Activated CD4-positive, alpha-beta T cell treated with anti-CD3 and anti-CD28 coated beads for 36 hours (primary cell): ENCODE measurements at regions not wholly inside any gene's neighbourhood (a gene's known extent, or its start where the extent isn't known, plus 50 kb on each side); places are given as distances from the start of the nearest gene placed in this dataset.

Experiments
- ATAC-seq: fragments of 200-7000 bp; cut with Tn5 transposase; one replicate; pipeline ENCODE4 v1.10.0; 2021; ENCODE audit warnings: mild to moderate bottlenecking, moderate library complexity
- CTCF ChIA-PET: fragments of 350-600 bp; sonication (Branson Sonifier 250); formaldehyde crosslinking; loops from one replicate; lab custom pipeline; 2021; ENCODE audit warnings: antibody characterized with exemption; lab: Charles Lee
- POLR2A ChIA-PET: fragments of 350-600 bp; sonication (Branson Sonifier 250); formaldehyde crosslinking; loops from one replicate; lab custom pipeline; 2021; ENCODE audit warnings: antibody characterized with exemption, inconsistent platforms; lab: Charles Lee
- DNase-seq: peaks from one replicate; pipeline ENCODE4 v3.0.0-alpha.2; 2020
- H3K27ac Mint-ChIP-seq: one replicate; pipeline ENCODE4 v1.8.0; 2021; ENCODE audit warnings: mixed read lengths
- H3K27me3 Mint-ChIP-seq: one replicate; pipeline ENCODE4 v1.8.0; 2021; ENCODE audit warnings: mixed read lengths
- H3K36me3 Mint-ChIP-seq: one replicate; pipeline ENCODE4 v1.8.0; 2021; ENCODE audit warnings: low read depth, mixed read lengths
- H3K4me1 Mint-ChIP-seq: one replicate; pipeline ENCODE4 v1.8.0; 2021; ENCODE audit warnings: mixed read lengths
- H3K4me3 Mint-ChIP-seq: one replicate; pipeline ENCODE4 v1.8.0; 2021; ENCODE audit warnings: mild to moderate bottlenecking, moderate library complexity, mixed read lengths
- H3K9me3 Mint-ChIP-seq: one replicate; pipeline ENCODE4 v1.8.0; 2021; ENCODE audit warnings: low read depth, mixed read lengths
- intact Hi-C, 2 experiments: fragments of 100-400 bp; cut with DNase I in 1 of 2; cut with micrococcal nuclease in 1 of 2; formaldehyde crosslinking; loops; one replicate each; pipeline versions ENCODE4 v1.14.2 to v1.15.1; 2022 to 2024; cut with DNase I, micrococcal nuclease

DNA sequence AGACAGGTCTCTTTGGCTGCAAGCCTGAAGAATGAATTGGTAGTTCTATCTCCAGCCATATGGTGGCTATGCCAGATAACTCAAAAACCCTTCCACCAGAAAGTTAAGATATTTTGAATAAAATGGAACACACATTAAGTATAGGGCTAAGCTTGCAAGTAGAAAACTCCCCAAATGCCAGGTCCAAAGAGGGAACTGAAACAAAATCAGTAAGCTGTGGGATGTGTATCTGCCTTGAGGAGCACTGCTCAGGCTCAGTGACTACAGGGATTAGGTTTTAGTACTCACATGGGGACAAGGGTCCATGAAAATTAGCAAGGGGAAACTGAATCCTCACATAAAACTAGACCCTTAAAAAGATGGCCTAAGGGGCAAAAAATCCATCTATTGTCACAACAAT lies 115.7 kb upstream of the PMFBP1 start:
- CTCF ChIA-PET: no interaction called here
- DNase-seq (no peak), ATAC-seq (no peak)
- H3K4me3 Mint-ChIP-seq: no peak overlapping the region
- H3K27ac Mint-ChIP-seq: no peak overlapping the region
- no peaks in the 10 kb centered on the region for H3K9me3 Mint-ChIP-seq
- POLR2A ChIA-PET: no interaction called here
- H3K36me3 Mint-ChIP-seq: no peaks in the 10 kb centered on the region
- H3K4me1 Mint-ChIP-seq: no peaks in the 10 kb centered on the region
- H3K27me3 Mint-ChIP-seq: no peaks in the 10 kb centered on the region
- intact Hi-C loops: no loop called here

DNA sequence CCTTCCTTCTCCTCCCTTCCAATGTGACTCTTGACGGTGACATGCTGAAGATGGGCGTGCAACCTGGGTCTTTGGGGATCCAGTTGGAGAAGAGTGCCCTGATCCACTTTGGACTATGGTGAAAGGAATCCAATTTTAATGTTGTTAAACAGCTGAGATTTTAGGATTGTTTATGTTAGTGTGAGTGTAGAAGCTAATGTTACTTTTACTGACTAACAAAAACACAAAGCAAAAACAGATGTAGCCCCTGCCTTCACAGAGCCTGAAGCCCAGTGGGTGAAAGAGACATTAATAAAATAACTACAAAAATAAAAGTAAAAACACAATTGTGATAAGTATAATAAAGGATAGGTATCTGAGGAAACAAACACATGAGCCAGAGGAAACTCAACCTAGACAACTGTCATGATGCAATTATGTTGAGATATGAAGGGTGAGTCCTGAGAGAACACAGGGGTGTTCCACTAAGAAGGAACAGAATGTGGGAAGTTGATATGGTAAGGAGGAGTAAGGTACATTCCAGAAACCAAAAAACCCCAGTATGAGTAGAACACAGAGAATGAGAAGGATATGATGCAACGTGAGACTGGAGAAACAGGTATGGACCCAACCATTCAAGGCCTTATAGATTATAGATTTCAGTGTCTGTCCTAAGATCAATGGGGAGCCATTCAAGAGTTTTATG lies 115.1 kb upstream of the PMFBP1 start:
- ChIA-PET CTCF (no interaction called here), POLR2A (no interaction called here)
- no peaks in the 10 kb centered on the region for H3K27me3 Mint-ChIP-seq
- H3K4me3 Mint-ChIP-seq: no peak overlapping the region
- no peaks in the 10 kb centered on the region for H3K9me3 Mint-ChIP-seq
- ATAC-seq (no peak), DNase-seq (no peak)
- no peaks in the 10 kb centered on the region for H3K4me1 Mint-ChIP-seq
- no peak overlapping the region for H3K27ac Mint-ChIP-seq
- intact Hi-C loops: no loop called here
- H3K36me3 Mint-ChIP-seq: no peaks in the 10 kb centered on the region

DNA sequence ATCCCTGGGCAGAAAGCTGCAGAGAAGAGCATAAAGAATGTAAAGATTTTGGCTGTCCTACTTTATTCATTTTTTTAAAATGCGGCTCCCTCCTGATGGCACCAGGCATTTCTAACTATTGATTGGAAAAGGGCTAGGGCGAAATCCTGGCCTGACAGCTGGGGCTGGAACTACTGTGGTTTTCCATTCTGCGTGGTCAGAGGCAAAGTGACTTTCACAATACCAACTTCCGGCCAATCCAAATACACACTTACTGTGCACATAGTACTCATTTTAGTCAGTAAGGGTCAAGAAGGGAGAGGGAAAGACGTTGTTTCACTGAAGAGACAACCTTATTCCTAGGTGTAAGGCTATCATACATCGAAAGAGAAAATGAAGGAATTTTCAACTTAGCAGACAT lies 113.8 kb upstream of the PMFBP1 start:
- no peak overlapping the region for H3K4me3 Mint-ChIP-seq
- ATAC-seq (no peak), DNase-seq (no peak)
- ChIA-PET CTCF (interaction anchor here (0.7 kb wide), 2 partner anchors 115 to 156 kb away, joined by 3 to 4 read pairs; no protein-coding TSS in a partner anchor), POLR2A (no interaction called here)
- H3K9me3 Mint-ChIP-seq: no peaks in the 10 kb centered on the region
- H3K36me3 Mint-ChIP-seq: no peaks in the 10 kb centered on the region
- no peak overlapping the region for H3K27ac Mint-ChIP-seq
- H3K27me3 Mint-ChIP-seq: no peaks in the 10 kb centered on the region
- no peaks in the 10 kb centered on the region for H3K4me1 Mint-ChIP-seq
- intact Hi-C loops: no loop called here

GRCh38 chr16:72285324-72285723 lies 113.4 kb upstream of the PMFBP1 start:
- intact Hi-C loops: no loop called here
- ChIA-PET CTCF (interaction anchor here (0.7 kb wide), 2 partner anchors 116 to 156 kb away, joined by 3 to 4 read pairs; no protein-coding TSS in a partner anchor), POLR2A (interaction anchor here (0.6 to 0.9 kb wide), 2 partner anchors 15 to 1593 kb away, joined by 4 to 5 read pairs; no protein-coding TSS in a partner anchor)
- no peak for DNase-seq
- Mint-ChIP-seq H3K27me3 (no peaks in the 10 kb centered on the region), H3K36me3 (no peaks in the 10 kb centered on the region), H3K9me3 (no peaks in the 10 kb centered on the region), H3K27ac (no peak overlapping the region), H3K4me1 (no peaks in the 10 kb centered on the region), H3K4me3 (no peak overlapping the region)
- no peak for ATAC-seq

- Mint-ChIP-seq H3K4me3 (no peak overlapping the region), H3K27me3 (no peaks in the 10 kb centered on the region), H3K27ac (no peak overlapping the region), H3K36me3 (no peaks in the 10 kb centered on the region), H3K4me1 (no peaks in the 10 kb centered on the region), H3K9me3 (no peaks in the 10 kb centered on the region)
- DNase-seq: no peak
- ATAC-seq: no peak
- ChIA-PET POLR2A (interaction anchor here (0.9 kb wide), 1 partner anchor 14 kb away, joined by 5 read pairs; no protein-coding TSS in a partner anchor), CTCF (no interaction called here)
- intact Hi-C loops: no loop called here
Observed at GRCh38 chr16:72284042-72284789, 112.3 kb upstream of the PMFBP1 start.

DNA sequence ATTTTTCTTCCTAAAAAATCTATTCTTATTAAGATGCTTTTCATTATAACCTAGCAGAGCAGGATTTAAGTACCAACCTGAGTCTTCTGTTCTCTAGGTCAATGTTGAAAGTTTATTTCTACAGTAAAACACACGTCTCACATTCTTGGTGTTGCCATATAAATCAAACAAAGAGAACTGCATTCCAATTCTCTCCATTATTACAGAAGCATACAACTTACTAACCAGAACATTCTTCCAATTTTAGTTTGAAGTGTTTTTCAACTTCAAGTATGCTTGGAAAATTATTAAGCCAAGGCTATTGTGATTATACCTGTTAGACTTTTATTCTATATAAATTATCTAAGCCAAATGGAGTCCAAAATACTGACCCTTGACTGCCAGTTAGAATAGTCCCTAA lies 110.4 kb upstream of the PMFBP1 start:
- no peaks in the 10 kb centered on the region for H3K4me1 Mint-ChIP-seq
- H3K27me3 Mint-ChIP-seq: no peaks in the 10 kb centered on the region
- H3K36me3 Mint-ChIP-seq: no peaks in the 10 kb centered on the region
- POLR2A ChIA-PET: no interaction called here
- H3K9me3 Mint-ChIP-seq: no peaks in the 10 kb centered on the region
- CTCF ChIA-PET: no interaction called here
- no peak overlapping the region for H3K4me3 Mint-ChIP-seq
- intact Hi-C loops: no loop called here
- ATAC-seq: no peak
- DNase-seq: no peak
- no peak overlapping the region for H3K27ac Mint-ChIP-seq

DNA sequence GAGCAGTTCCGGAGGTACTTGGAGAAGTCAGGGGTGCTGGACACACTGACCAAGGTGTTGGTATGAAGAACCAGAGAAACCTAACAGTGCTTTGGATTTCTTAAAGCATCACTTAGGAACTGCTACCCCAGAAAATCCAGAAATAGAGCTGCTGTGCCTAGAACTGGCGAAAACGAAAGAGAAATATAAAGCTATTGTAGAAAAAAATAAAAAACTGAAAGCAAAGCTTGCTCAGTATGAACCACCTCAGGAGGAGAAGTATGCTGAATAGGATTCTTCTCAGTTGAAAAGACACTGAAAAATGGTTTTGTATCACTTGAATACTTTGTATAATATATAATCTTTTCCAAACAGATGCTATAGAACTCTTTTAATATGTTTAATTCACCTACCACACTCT lies 106.3 kb upstream of the PMFBP1 start:
- ChIA-PET POLR2A (interaction anchor here (0.6 kb wide), 1 partner anchor 294 kb away, joined by 12 read pairs; no protein-coding TSS in a partner anchor), CTCF (interaction anchor here (0.6 kb wide), 1 partner anchor 154 kb away, joined by 3 read pairs; no protein-coding TSS in a partner anchor)
- H3K27me3 Mint-ChIP-seq: no peaks in the 10 kb centered on the region
- no peaks in the 10 kb centered on the region for H3K9me3 Mint-ChIP-seq
- no peak overlapping the region for H3K4me3 Mint-ChIP-seq
- no peak overlapping the region for H3K27ac Mint-ChIP-seq
- intact Hi-C loops: no loop called here
- DNase-seq (no peak), ATAC-seq (no peak)
- H3K4me1 Mint-ChIP-seq: no peaks in the 10 kb centered on the region
- no peaks in the 10 kb centered on the region for H3K36me3 Mint-ChIP-seq

GRCh38 chr16:72277749-72278148 lies 105.8 kb upstream of the PMFBP1 start:
- H3K27ac Mint-ChIP-seq: no peak overlapping the region
- ChIA-PET POLR2A (interaction anchor here (0.6 kb wide), 1 partner anchor 1766 kb away, joined by 4 read pairs; no protein-coding TSS in a partner anchor), CTCF (interaction anchor here (0.6 kb wide), 1 partner anchor 153 kb away, joined by 3 read pairs; no protein-coding TSS in a partner anchor)
- H3K27me3 Mint-ChIP-seq: no peaks in the 10 kb centered on the region
- no peaks in the 10 kb centered on the region for H3K4me1 Mint-ChIP-seq
- intact Hi-C loops: no loop called here
- H3K36me3 Mint-ChIP-seq: no peaks in the 10 kb centered on the region
- no peak for DNase-seq
- ATAC-seq: no peak
- H3K4me3 Mint-ChIP-seq: no peak overlapping the region
- H3K9me3 Mint-ChIP-seq: no peaks in the 10 kb centered on the region

DNA sequence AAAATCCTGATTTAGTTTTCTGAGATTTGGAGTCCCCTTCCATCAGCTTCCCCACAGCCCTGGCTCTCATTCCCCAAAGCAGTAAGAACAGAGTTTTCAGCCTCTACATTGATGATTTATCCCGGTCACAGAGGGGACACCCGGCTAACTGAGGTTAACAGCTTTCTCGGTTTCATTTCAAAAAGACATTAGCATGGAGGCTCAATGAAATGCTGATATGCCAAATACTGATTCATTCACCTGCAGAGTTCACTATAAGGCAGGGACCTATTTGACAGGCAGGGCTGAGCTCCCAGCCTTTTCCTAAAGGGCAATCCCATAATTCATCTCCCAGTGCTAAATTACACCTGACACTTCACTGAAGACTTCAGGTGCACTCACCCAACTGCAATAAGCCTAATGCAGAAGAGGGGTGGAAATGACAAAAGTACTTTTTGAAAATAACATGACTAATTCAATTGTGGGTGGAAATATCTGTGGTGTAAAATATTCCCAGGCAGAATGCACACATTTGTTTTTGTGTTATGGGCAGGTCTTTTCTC lies 99.8 kb upstream of the PMFBP1 start:
- DNase-seq: no peak
- Mint-ChIP-seq H3K27ac (no peak overlapping the region), H3K4me1 (no peaks in the 10 kb centered on the region), H3K4me3 (no peak overlapping the region), H3K9me3 (no peaks in the 10 kb centered on the region), H3K36me3 (no peaks in the 10 kb centered on the region), H3K27me3 (no peaks in the 10 kb centered on the region)
- intact Hi-C loops: no loop called here
- ChIA-PET CTCF (interaction anchor here (0.7 kb wide), 1 partner anchor 41 kb away, joined by 3 read pairs; no protein-coding TSS in a partner anchor), POLR2A (interaction anchor here (0.6 kb wide), 1 partner anchor 129 kb away, joined by 3 read pairs; no protein-coding TSS in a partner anchor)
- ATAC-seq: no peak

GRCh38 chr16:72270531-72270930 lies 98.6 kb upstream of the PMFBP1 start:
- no peak for DNase-seq
- Mint-ChIP-seq H3K4me1 (no peaks in the 10 kb centered on the region), H3K4me3 (no peak overlapping the region), H3K9me3 (no peaks in the 10 kb centered on the region), H3K36me3 (no peaks in the 10 kb centered on the region), H3K27me3 (no peaks in the 10 kb centered on the region), H3K27ac (no peak overlapping the region)
- no peak for ATAC-seq
- intact Hi-C loops: no loop called here
- CTCF ChIA-PET: no interaction called here
- POLR2A ChIA-PET: interaction anchor here (0.7 kb wide), 1 partner anchor 14 kb away, joined by 5 read pairs; no protein-coding TSS in a partner anchor

- intact Hi-C loops: no loop called here
- H3K27ac Mint-ChIP-seq: no peak overlapping the region
- H3K4me3 Mint-ChIP-seq: no peak overlapping the region
- no peaks in the 10 kb centered on the region for H3K9me3 Mint-ChIP-seq
- H3K4me1 Mint-ChIP-seq: no peaks in the 10 kb centered on the region
- H3K36me3 Mint-ChIP-seq: no peaks in the 10 kb centered on the region
- no peaks in the 10 kb centered on the region for H3K27me3 Mint-ChIP-seq
- ChIA-PET POLR2A (interaction anchor here (0.6 kb wide), 1 partner anchor 284 kb away, joined by 5 read pairs; no protein-coding TSS in a partner anchor), CTCF (interaction anchor here (1.0 kb wide), 2 partner anchors 32 to 87 kb away, joined by 3 read pairs; no protein-coding TSS in a partner anchor)
- ATAC-seq (no peak), DNase-seq (no peak)
Observed at GRCh38 chr16:72266836-72267235, 94.9 kb upstream of the PMFBP1 start.
